ENCODE measurements at regions not wholly inside any gene's neighbourhood (a gene's known extent, or its start where the extent isn't known, plus 50 kb on each side); places are given as distances from the start of the nearest gene placed in this dataset.
"Not testable (repeated sequence)": the region's sequence is repeated elsewhere in the genome, so short reads cannot be mapped to it uniquely, and the experiment has no call there.

- no peak overlapping the region for H3K4me3 ChIP-seq (ENCODE audit: low read length)
- Mint-ChIP-seq H3K36me3 (no peaks in the 10 kb centered on the region), H3K4me3 (no peak overlapping the region), H3K4me1 (no peaks in the 10 kb centered on the region), H3K27me3 (no peaks in the 10 kb centered on the region), H3K27ac (no peak overlapping the region), H3K9me3 (peaks cover 3 to 32% (median 13%) of the 10 kb centered on the region in 11 donors)
- no peak for DNase-seq
- ChIA-PET CTCF (no interaction called here), POLR2A (no interaction called here)
- no peak for ATAC-seq
- H3K27ac ChIP-seq (ENCODE audit: low read depth, low read length): no peak overlapping the region
- H3K27me3 ChIP-seq (ENCODE audit: control insufficient read depth in 2 of 2, insufficient read depth in 2 of 2, low read length in 2 of 2): no peaks in the 10 kb centered on the region
- no peaks in the 10 kb centered on the region for H3K36me3 ChIP-seq (ENCODE audit: control insufficient read depth in 2 of 3, insufficient read depth in 3 of 3, low read length in 3 of 3)
- no peaks in the 10 kb centered on the region for H3K9me3 ChIP-seq (ENCODE audit: control insufficient read depth in 2 of 3, low read length in 3 of 3)
- intact Hi-C loops (cut with micrococcal nuclease): no loop called here
- no peaks in the 10 kb centered on the region for H3K4me1 ChIP-seq (ENCODE audit: control insufficient read depth in 2 of 2, insufficient read depth in 2 of 2, low read length in 2 of 2)
Observed at GRCh38 chr11:87628957-87629356, 546.3 kb downstream of the RAB38 start.

GRCh38 chr11:87628026-87628580, 547.1 kb downstream of the RAB38 start:
- DNase-seq (no peak), ATAC-seq (no peak)
- Histone ChIP-seq H3K4me3 (ENCODE audit: low read length) (no peak overlapping the region), H3K9me3 (ENCODE audit: control insufficient read depth in 2 of 3, low read length in 3 of 3) (no peaks in the 10 kb centered on the region), H3K36me3 (ENCODE audit: control insufficient read depth in 2 of 3, insufficient read depth in 3 of 3, low read length in 3 of 3) (no peaks in the 10 kb centered on the region), H3K27ac (ENCODE audit: low read depth, low read length) (no peak overlapping the region), H3K27me3 (ENCODE audit: control insufficient read depth in 2 of 2, insufficient read depth in 2 of 2, low read length in 2 of 2) (no peaks in the 10 kb centered on the region), H3K4me1 (ENCODE audit: control insufficient read depth in 2 of 2, insufficient read depth in 2 of 2, low read length in 2 of 2) (no peaks in the 10 kb centered on the region)
- H3K4me1 Mint-ChIP-seq: no peaks in the 10 kb centered on the region
- intact Hi-C loops (cut with micrococcal nuclease): no loop called here
- H3K9me3 Mint-ChIP-seq: peaks cover 4 to 32% (median 13%) of the 10 kb centered on the region in 11 donors
- no peak overlapping the region for H3K27ac Mint-ChIP-seq
- CTCF ChIA-PET: no interaction called here
- H3K4me3 Mint-ChIP-seq: no peak overlapping the region
- POLR2A ChIA-PET: no interaction called here
- no peaks in the 10 kb centered on the region for H3K27me3 Mint-ChIP-seq
- H3K36me3 Mint-ChIP-seq: no peaks in the 10 kb centered on the region

- peaks cover 3 to 32% (median 13%) of the 10 kb centered on the region in 11 donors for H3K9me3 Mint-ChIP-seq
- H3K4me1 Mint-ChIP-seq; H3K27me3 Mint-ChIP-seq; intact Hi-C loops (cut with micrococcal nuclease); H3K36me3 ChIP-seq (ENCODE audit: control insufficient read depth in 2 of 3, insufficient read depth in 3 of 3, low read length in 3 of 3); H3K4me1 ChIP-seq (ENCODE audit: control insufficient read depth in 2 of 2, insufficient read depth in 2 of 2, low read length in 2 of 2); POLR2A ChIA-PET; H3K27ac Mint-ChIP-seq; H3K36me3 Mint-ChIP-seq; H3K27ac ChIP-seq (ENCODE audit: low read depth, low read length); ATAC-seq; CTCF ChIA-PET; H3K4me3 ChIP-seq (ENCODE audit: low read length); DNase-seq; H3K4me3 Mint-ChIP-seq; H3K27me3 ChIP-seq (ENCODE audit: control insufficient read depth in 2 of 2, insufficient read depth in 2 of 2, low read length in 2 of 2); H3K9me3 ChIP-seq (ENCODE audit: control insufficient read depth in 2 of 3, low read length in 3 of 3): not testable (repeated sequence)
Observed at GRCh38 chr11:87623531-87624365, 551.5 kb downstream of the RAB38 start.

- Histone ChIP-seq H3K36me3 (ENCODE audit: control insufficient read depth in 2 of 3, insufficient read depth in 3 of 3, low read length in 3 of 3) (no peaks in the 10 kb centered on the region), H3K27ac (ENCODE audit: low read depth, low read length) (no peak overlapping the region), H3K4me3 (ENCODE audit: low read length) (no peak overlapping the region), H3K4me1 (ENCODE audit: control insufficient read depth in 2 of 2, insufficient read depth in 2 of 2, low read length in 2 of 2) (no peaks in the 10 kb centered on the region), H3K9me3 (ENCODE audit: control insufficient read depth in 2 of 3, low read length in 3 of 3) (no peaks in the 10 kb centered on the region), H3K27me3 (ENCODE audit: control insufficient read depth in 2 of 2, insufficient read depth in 2 of 2, low read length in 2 of 2) (no peaks in the 10 kb centered on the region)
- Mint-ChIP-seq H3K27ac (no peak overlapping the region), H3K36me3 (no peaks in the 10 kb centered on the region), H3K4me1 (no peaks in the 10 kb centered on the region), H3K4me3 (no peak overlapping the region), H3K27me3 (no peaks in the 10 kb centered on the region), H3K9me3 (peaks cover 0 to 18% (median 5%) of the 10 kb centered on the region in 11 donors)
- intact Hi-C loops (cut with micrococcal nuclease): no loop called here
- DNase-seq (no peak), ATAC-seq (no peak)
- ChIA-PET POLR2A (no interaction called here), CTCF (no interaction called here)
Observed at GRCh38 chr11:87616511-87616910, 558.7 kb downstream of the RAB38 start.

GRCh38 chr11:87604350-87604749, 566.6 kb downstream of the TMEM135 start:
- Histone ChIP-seq H3K4me3 (ENCODE audit: low read length) (no peak overlapping the region), H3K27ac (ENCODE audit: low read depth, low read length) (no peak overlapping the region), H3K36me3 (ENCODE audit: control insufficient read depth in 2 of 3, insufficient read depth in 3 of 3, low read length in 3 of 3) (no peaks in the 10 kb centered on the region), H3K9me3 (ENCODE audit: control insufficient read depth in 2 of 3, low read length in 3 of 3) (no peaks in the 10 kb centered on the region), H3K4me1 (ENCODE audit: control insufficient read depth in 2 of 2, insufficient read depth in 2 of 2, low read length in 2 of 2) (no peaks in the 10 kb centered on the region), H3K27me3 (ENCODE audit: control insufficient read depth in 2 of 2, insufficient read depth in 2 of 2, low read length in 2 of 2) (no peaks in the 10 kb centered on the region)
- DNase-seq (no peak), ATAC-seq (no peak)
- intact Hi-C loops (cut with micrococcal nuclease): no loop called here
- Mint-ChIP-seq H3K4me3 (no peak overlapping the region), H3K4me1 (no peaks in the 10 kb centered on the region), H3K36me3 (no peaks in the 10 kb centered on the region), H3K27ac (no peak overlapping the region), H3K27me3 (peaks cover 0 to 6% (median 0%) of the 10 kb centered on the region in 5 donors), H3K9me3 (peaks cover 0 to 5% (median 0%) of the 10 kb centered on the region in 11 donors)
- ChIA-PET CTCF (interaction anchor here (0.7 kb wide), 1 partner anchor 1844 kb away, joined by 3 read pairs; no protein-coding TSS in a partner anchor), POLR2A (no interaction called here)

GRCh38 chr11:87603887-87604286, 566.2 kb downstream of the TMEM135 start:
- no peak overlapping the region for H3K4me3 Mint-ChIP-seq
- Histone ChIP-seq H3K4me3 (ENCODE audit: low read length) (no peak overlapping the region), H3K27me3 (ENCODE audit: control insufficient read depth in 2 of 2, insufficient read depth in 2 of 2, low read length in 2 of 2) (no peaks in the 10 kb centered on the region), H3K27ac (ENCODE audit: low read depth, low read length) (no peak overlapping the region), H3K9me3 (ENCODE audit: control insufficient read depth in 2 of 3, low read length in 3 of 3) (no peaks in the 10 kb centered on the region), H3K4me1 (ENCODE audit: control insufficient read depth in 2 of 2, insufficient read depth in 2 of 2, low read length in 2 of 2) (no peaks in the 10 kb centered on the region), H3K36me3 (ENCODE audit: control insufficient read depth in 2 of 3, insufficient read depth in 3 of 3, low read length in 3 of 3) (no peaks in the 10 kb centered on the region)
- ChIA-PET CTCF (interaction anchor here (1.1 kb wide), 1 partner anchor 19 kb away, joined by 3 read pairs; no protein-coding TSS in a partner anchor), POLR2A (no interaction called here)
- no peaks in the 10 kb centered on the region for H3K36me3 Mint-ChIP-seq
- intact Hi-C loops (cut with micrococcal nuclease): no loop called here
- DNase-seq (no peak), ATAC-seq (no peak)
- H3K9me3 Mint-ChIP-seq: peaks cover 0 to 7% (median 0%) of the 10 kb centered on the region in 11 donors
- no peak overlapping the region for H3K27ac Mint-ChIP-seq
- H3K27me3 Mint-ChIP-seq: peaks cover 0 to 6% (median 0%) of the 10 kb centered on the region in 5 donors
- H3K4me1 Mint-ChIP-seq: no peaks in the 10 kb centered on the region

GRCh38 chr11:87602776-87603175, 565.0 kb downstream of the TMEM135 start:
- Mint-ChIP-seq H3K9me3 (peaks cover 0 to 6% (median 0%) of the 10 kb centered on the region in 11 donors), H3K4me1 (no peaks in the 10 kb centered on the region), H3K27me3 (peaks cover 0 to 6% (median 0%) of the 10 kb centered on the region in 5 donors), H3K27ac (no peak overlapping the region), H3K36me3 (no peaks in the 10 kb centered on the region), H3K4me3 (no peak overlapping the region)
- H3K36me3 ChIP-seq (ENCODE audit: control insufficient read depth in 2 of 3, insufficient read depth in 3 of 3, low read length in 3 of 3): no peaks in the 10 kb centered on the region
- no peak overlapping the region for H3K27ac ChIP-seq (ENCODE audit: low read depth, low read length)
- H3K9me3 ChIP-seq (ENCODE audit: control insufficient read depth in 2 of 3, low read length in 3 of 3): no peaks in the 10 kb centered on the region
- CTCF ChIA-PET: interaction anchor here (1.1 kb wide), 1 partner anchor 18 kb away, joined by 3 read pairs; no protein-coding TSS in a partner anchor
- H3K27me3 ChIP-seq (ENCODE audit: control insufficient read depth in 2 of 2, insufficient read depth in 2 of 2, low read length in 2 of 2): no peaks in the 10 kb centered on the region
- POLR2A ChIA-PET: no interaction called here
- H3K4me1 ChIP-seq (ENCODE audit: control insufficient read depth in 2 of 2, insufficient read depth in 2 of 2, low read length in 2 of 2): no peaks in the 10 kb centered on the region
- DNase-seq: no peak
- H3K4me3 ChIP-seq (ENCODE audit: low read length): no peak overlapping the region
- no peak for ATAC-seq
- intact Hi-C loops (cut with micrococcal nuclease): no loop called here
